ENCODE measurements at regions not wholly inside any gene's neighbourhood (a gene's known extent, or its start where the extent isn't known, plus 50 kb on each side); places are given as distances from the start of the nearest gene placed in this dataset.

DNA sequence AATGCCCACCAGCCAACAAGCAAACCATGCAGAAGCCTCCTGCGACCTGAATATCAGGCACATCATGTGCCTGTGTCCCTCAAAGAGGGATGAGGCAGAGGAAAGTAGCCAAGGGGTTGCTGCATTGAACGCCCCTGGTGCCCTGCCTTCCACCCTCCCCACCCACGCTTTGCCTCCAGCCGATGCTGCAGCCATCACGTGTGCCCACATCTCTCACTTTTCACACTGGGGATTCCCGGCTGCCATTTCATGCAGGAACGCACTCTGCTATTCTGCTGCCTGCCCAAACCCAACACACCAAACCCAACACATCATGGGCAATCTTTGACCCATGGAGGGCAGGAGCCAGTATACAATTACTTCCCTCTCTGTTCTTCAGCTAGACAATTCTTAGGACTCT, 462.2 kb upstream of the PROK2 start:
- Histone ChIP-seq H2AFZ (ENCODE audit: low read length) (no peak overlapping the region), H3K4me3 (ENCODE audit: low read length) (no peak overlapping the region), H3K79me2 (ENCODE audit: low read length) (no peaks in the 10 kb centered on the region), H3F3A (ENCODE audit: insufficient read depth, low read length) (no peaks in the 10 kb centered on the region), H3K9me3 (replicated peaks; ENCODE audit: insufficient read depth, low read length) (no peaks in the 10 kb centered on the region), H3K36me3 (replicated peaks; ENCODE audit: insufficient read depth, low read length) (no peaks in the 10 kb centered on the region), H3K4me1 (ENCODE audit: low read length) (no peaks in the 10 kb centered on the region), H3K27ac (ENCODE audit: low read length) (no peak overlapping the region), H3K9me2 (replicated peaks; ENCODE audit: insufficient read depth, low read length) (no peaks in the 10 kb centered on the region), H3K4me2 (ENCODE audit: low read depth, low read length) (no peak overlapping the region), H4K20me1 (ENCODE audit: insufficient read depth, low read length) (no peaks in the 10 kb centered on the region), H3K27me3 (replicated peaks; ENCODE audit: insufficient read depth, low read length) (no peaks in the 10 kb centered on the region), H3K9ac (ENCODE audit: low read length) (no peak overlapping the region)
- TF ChIP-seq EZH2 (optimal IDR thresholded peaks at IDR 0.05; ENCODE audit: low read depth, low read length) (no peak), EZH2phosphoT487 (IDR thresholded peaks at IDR 0.05; ENCODE audit: low read length) (no peak), CTCF (IDR thresholded peaks at IDR 0.05; ENCODE audit: low read length) (no peak)
- DNase-seq, result no peak

GRCh38 chr3:72246685-72247084, 461.7 kb upstream of the PROK2 start:
- no peaks in the 10 kb centered on the region for H3K4me1 ChIP-seq (ENCODE audit: low read length)
- H3K36me3 ChIP-seq (replicated peaks; ENCODE audit: insufficient read depth, low read length), result no peaks in the 10 kb centered on the region

DNA sequence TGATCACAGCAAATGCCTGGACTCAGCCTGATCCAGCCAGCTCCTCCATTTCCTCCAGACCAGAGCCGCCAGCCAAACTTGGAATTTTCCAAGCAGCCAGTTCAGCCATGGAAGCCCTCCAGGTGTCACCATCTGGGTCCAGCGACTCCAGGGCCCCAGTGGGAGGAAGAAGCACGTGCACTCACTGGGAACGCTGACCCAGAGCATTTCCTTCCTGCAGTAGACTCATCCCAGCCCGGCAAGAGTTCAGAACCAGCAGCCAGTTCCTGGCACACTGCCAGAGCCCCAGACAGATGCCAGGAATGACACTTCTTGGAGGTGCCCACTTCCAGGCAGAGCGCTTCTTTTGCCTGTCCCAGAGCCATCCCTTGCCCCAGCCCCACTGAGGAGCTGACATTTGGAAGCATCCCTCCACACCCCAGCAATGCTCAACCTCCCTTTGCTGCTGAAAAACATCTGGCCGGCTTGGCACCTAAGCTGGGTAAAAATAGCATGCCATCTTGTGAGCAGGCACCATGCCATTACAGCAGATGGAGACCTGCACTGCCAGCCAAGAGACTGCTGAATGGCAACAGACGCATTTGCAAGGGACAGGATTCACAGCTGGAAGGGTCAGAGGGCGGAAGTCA, 460.3 kb upstream of the PROK2 start:
- no peaks in the 10 kb centered on the region for H3K9me3 ChIP-seq (replicated peaks; ENCODE audit: insufficient read depth, low read length)
- H4K20me1 ChIP-seq (ENCODE audit: insufficient read depth, low read length), result no peaks in the 10 kb centered on the region
- H3F3A ChIP-seq (ENCODE audit: insufficient read depth, low read length), result no peaks in the 10 kb centered on the region
- TF ChIP-seq EZH2phosphoT487 (IDR thresholded peaks at IDR 0.05; ENCODE audit: low read length), result no peak
- TF ChIP-seq EZH2 (optimal IDR thresholded peaks at IDR 0.05; ENCODE audit: low read depth, low read length), result no peak
- TF ChIP-seq CTCF (IDR thresholded peaks at IDR 0.05; ENCODE audit: low read length), result no peak
- H3K4me1 ChIP-seq (ENCODE audit: low read length), result no peaks in the 10 kb centered on the region
- H3K36me3 ChIP-seq (replicated peaks; ENCODE audit: insufficient read depth, low read length), result no peaks in the 10 kb centered on the region
- no peak overlapping the region for H3K4me2 ChIP-seq (ENCODE audit: low read depth, low read length)
- no peak overlapping the region for H3K4me3 ChIP-seq (ENCODE audit: low read length)
- H3K79me2 ChIP-seq (ENCODE audit: low read length), result no peaks in the 10 kb centered on the region
- H3K27ac ChIP-seq (ENCODE audit: low read length), result no peak overlapping the region
- no peaks in the 10 kb centered on the region for H3K27me3 ChIP-seq (replicated peaks; ENCODE audit: insufficient read depth, low read length)
- H2AFZ ChIP-seq (ENCODE audit: low read length), result no peak overlapping the region
- H3K9ac ChIP-seq (ENCODE audit: low read length), result no peak overlapping the region
- H3K9me2 ChIP-seq (replicated peaks; ENCODE audit: insufficient read depth, low read length), result no peaks in the 10 kb centered on the region
- DNase-seq, result no peak

More at GRCh38 chr3:72246685-72247084, 461.7 kb upstream of the PROK2 start:
- Histone ChIP-seq H3K79me2 (ENCODE audit: low read length) (no peaks in the 10 kb centered on the region), H3K9ac (ENCODE audit: low read length) (no peak overlapping the region), H3K27ac (ENCODE audit: low read length) (no peak overlapping the region), H3K4me2 (ENCODE audit: low read depth, low read length) (no peak overlapping the region), H2AFZ (ENCODE audit: low read length) (no peak overlapping the region), H3K9me2 (replicated peaks; ENCODE audit: insufficient read depth, low read length) (no peaks in the 10 kb centered on the region), H3F3A (ENCODE audit: insufficient read depth, low read length) (no peaks in the 10 kb centered on the region), H4K20me1 (ENCODE audit: insufficient read depth, low read length) (no peaks in the 10 kb centered on the region), H3K9me3 (replicated peaks; ENCODE audit: insufficient read depth, low read length) (no peaks in the 10 kb centered on the region), H3K4me3 (ENCODE audit: low read length) (no peak overlapping the region), H3K27me3 (replicated peaks; ENCODE audit: insufficient read depth, low read length) (no peaks in the 10 kb centered on the region)
- no peak for TF ChIP-seq EZH2 (optimal IDR thresholded peaks at IDR 0.05; ENCODE audit: low read depth, low read length)
- TF ChIP-seq EZH2phosphoT487 (IDR thresholded peaks at IDR 0.05; ENCODE audit: low read length), result no peak
- TF ChIP-seq CTCF (IDR thresholded peaks at IDR 0.05; ENCODE audit: low read length), result no peak
- DNase-seq, result no peak
